ENCODE measurements at regions not wholly inside any gene's neighbourhood (a gene's known extent, or its start where the extent isn't known, plus 50 kb on each side); places are given as distances from the start of the nearest gene placed in this dataset.

GRCh38 chr20:6898928-6899327 is 131.4 kb downstream of the BMP2 start:
- dilution Hi-C loops (cut with HindIII; ENCODE audit: low sequenced_read_pairs, unreplicated experiment) (no loop called here), intact Hi-C loops (cut with micrococcal nuclease) (no loop called here), in situ Hi-C loops (cut with MboI; ENCODE audit: low sequenced_read_pairs) (no loop called here)
- no peaks in the 10 kb centered on the region for H3K9me1 ChIP-seq (ENCODE audit: insufficient read depth, low read length)
- WGBS, 2 experiments (ENCODE audit: extremely low coverage in 2 of 2, insufficient read length in 1 of 2) = no CpG with 5 or more reads among the region's 3 CpGs
- no peak overlapping the region for H3K23ac ChIP-seq (ENCODE audit: low read depth, low read length)
- H3K27ac ChIP-seq (ENCODE audit: insufficient read depth, low read length) = no peak overlapping the region
- no peak overlapping the region for H3K14ac ChIP-seq (replicated peaks; ENCODE audit: low read depth, low read length)
- H3K36me3 ChIP-seq (ENCODE audit: control insufficient read depth, insufficient read depth, low read length) = no peaks in the 10 kb centered on the region
- H3K4me1 ChIP-seq (ENCODE audit: control insufficient read depth, insufficient read depth, low read length) = no peaks in the 10 kb centered on the region
- DNase-seq (no peak), ATAC-seq (ENCODE audit: low read depth) (no peak)
- no peak overlapping the region for H2BK15ac ChIP-seq (ENCODE audit: low read depth, low read length)
- CTCF ChIA-PET = no interaction called here
- no peak overlapping the region for H3K18ac ChIP-seq (ENCODE audit: low read depth, low read length)
- H3K4me3 ChIP-seq (ENCODE audit: insufficient read depth, low read depth, low read length) = no peak overlapping the region
- TF ChIP-seq RCOR1 (IDR thresholded peaks at IDR 0.05; ENCODE audit: insufficient replicate concordance, low read length) (no peak), MAZ (IDR thresholded peaks at IDR 0.05; ENCODE audit: borderline replicate concordance, low read depth, low read length) (no peak), POLR2A (IDR thresholded peaks at IDR 0.05; ENCODE audit: low read depth, low read length) (no peak), FOS (IDR thresholded peaks at IDR 0.05; ENCODE audit: low read depth, low read length) (no peak), MAFK (IDR thresholded peaks at IDR 0.05; ENCODE audit: low read depth, low read length) (no peak), CEBPB (IDR thresholded peaks at IDR 0.05; ENCODE audit: low read depth, low read length) (no peak), MXI1 (IDR thresholded peaks at IDR 0.05; ENCODE audit: borderline replicate concordance, low read depth, low read length) (no peak), ELK1 (IDR thresholded peaks at IDR 0.05; ENCODE audit: borderline replicate concordance, low read depth, low read length) (no peak), BHLHE40 (IDR thresholded peaks at IDR 0.05; ENCODE audit: low read depth, low read length) (no peak), CHD1 (IDR thresholded peaks at IDR 0.05; ENCODE audit: low read depth, low read length) (no peak), RFX5 (IDR thresholded peaks at IDR 0.05; ENCODE audit: low read depth, low read length) (no peak), CTCF (conservative IDR thresholded peaks at IDR 0.05; ENCODE audit: low read depth, low read length) (no peak), SMC3 (IDR thresholded peaks at IDR 0.05; ENCODE audit: low read depth, low read length) (no peak), USF2 (IDR thresholded peaks at IDR 0.05; ENCODE audit: low read depth, low read length) (no peak), NFE2L2 (IDR thresholded peaks at IDR 0.05; ENCODE audit: low read depth, low read length) (no peak), RAD21 (IDR thresholded peaks at IDR 0.05; ENCODE audit: low read length) (no peak)
- no peak overlapping the region for H4K5ac ChIP-seq (ENCODE audit: low read depth, low read length)
- H3K9me3 ChIP-seq (ENCODE audit: control insufficient read depth, insufficient read depth, low read length) = no peaks in the 10 kb centered on the region
- POLR2A ChIA-PET (ENCODE audit: unreplicated experiment) = no interaction called here
- no peak overlapping the region for H2AK9ac ChIP-seq (replicated peaks; ENCODE audit: low read depth, low read length, poor library complexity)
- BruUV-seq (replicated peaks) = no TSS peak
- no peak overlapping the region for H2BK120ac ChIP-seq (ENCODE audit: low read depth, low read length)
- no peak overlapping the region for H4K8ac ChIP-seq (ENCODE audit: low read depth in 2 of 2, low read length in 2 of 2)
- H3K4me2 ChIP-seq (ENCODE audit: low read depth, low read length) = no peak overlapping the region
- no peaks in the 10 kb centered on the region for H4K20me1 ChIP-seq (ENCODE audit: insufficient read depth, low read length)
- no peak overlapping the region for H3K4ac ChIP-seq (ENCODE audit: low read depth, low read length)
- H4K91ac ChIP-seq (ENCODE audit: insufficient read depth, low read depth, low read length) = no peak overlapping the region
- no peak overlapping the region for H2AFZ ChIP-seq (replicated peaks; ENCODE audit: low read length, poor library complexity)
- H3K27me3 ChIP-seq (ENCODE audit: control insufficient read depth, insufficient read depth, low read length) = no peaks in the 10 kb centered on the region
- H2BK5ac ChIP-seq (ENCODE audit: low read depth, low read length, poor library complexity, severe bottlenecking) = no peak overlapping the region
- no peak overlapping the region for H2AK5ac ChIP-seq (ENCODE audit: low read depth, low read length)
- no peak overlapping the region for H2BK20ac ChIP-seq (ENCODE audit: low read depth, low read length)
- H3K79me1 ChIP-seq (ENCODE audit: low read depth in 1 of 2, low read length in 2 of 2) = no peaks in the 10 kb centered on the region
- no peak overlapping the region for H3K9ac ChIP-seq (ENCODE audit: low read depth, low read length)
- H3K56ac ChIP-seq (ENCODE audit: extremely low read depth, insufficient read depth, low read length) = no peak overlapping the region
